ENCODE measurements at regions not wholly inside any gene's neighbourhood (a gene's known extent, or its start where the extent isn't known, plus 50 kb on each side); places are given as distances from the start of the nearest gene placed in this dataset.

GRCh38 chr12:111028830-111029229, 108.5 kb upstream of the MYL2 start:
- TF ChIP-seq, protein P1, sequence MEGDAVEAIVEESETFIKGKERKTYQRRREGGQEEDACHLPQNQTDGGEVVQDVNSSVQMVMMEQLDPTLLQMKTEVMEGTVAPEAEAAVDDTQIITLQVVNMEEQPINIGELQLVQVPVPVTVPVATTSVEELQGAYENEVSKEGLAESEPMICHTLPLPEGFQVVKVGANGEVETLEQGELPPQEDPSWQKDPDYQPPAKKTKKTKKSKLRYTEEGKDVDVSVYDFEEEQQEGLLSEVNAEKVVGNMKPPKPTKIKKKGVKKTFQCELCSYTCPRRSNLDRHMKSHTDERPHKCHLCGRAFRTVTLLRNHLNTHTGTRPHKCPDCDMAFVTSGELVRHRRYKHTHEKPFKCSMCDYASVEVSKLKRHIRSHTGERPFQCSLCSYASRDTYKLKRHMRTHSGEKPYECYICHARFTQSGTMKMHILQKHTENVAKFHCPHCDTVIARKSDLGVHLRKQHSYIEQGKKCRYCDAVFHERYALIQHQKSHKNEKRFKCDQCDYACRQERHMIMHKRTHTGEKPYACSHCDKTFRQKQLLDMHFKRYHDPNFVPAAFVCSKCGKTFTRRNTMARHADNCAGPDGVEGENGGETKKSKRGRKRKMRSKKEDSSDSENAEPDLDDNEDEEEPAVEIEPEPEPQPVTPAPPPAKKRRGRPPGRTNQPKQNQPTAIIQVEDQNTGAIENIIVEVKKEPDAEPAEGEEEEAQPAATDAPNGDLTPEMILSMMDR (IDR thresholded peaks at IDR 0.05; ENCODE audit: low read depth, low read length), result no peak
- TF ChIP-seq EZH2phosphoT487 (IDR thresholded peaks at IDR 0.05; ENCODE audit: low read depth), result no peak

Measured in OCI-LY3 (cell line).